HCT116 (cell line): ENCODE measurements at regions not wholly inside any gene's neighbourhood (a gene's known extent, or its start where the extent isn't known, plus 50 kb on each side); places are given as distances from the start of the nearest gene placed in this dataset.

Experiments used
- ATAC-seq: fragments of 200-7000 bp; cut with Tn5 transposase; 2 replicates; pipeline ENCODE4 v1.9.1; 2020; ENCODE audit warnings: mild to moderate bottlenecking, moderate library complexity
- BruUV-seq: library from RNA; stranded (reverse); fragments of 400-500 nt; replicated peaks from 2 replicates; lab custom pipeline; 2021; lab: Mats Ljungman, UMichigan
- CTCF ChIA-PET: fragments of 300-600 bp; sonication (Branson Sonifier 250); formaldehyde crosslinking; loops from one replicate; lab custom pipeline; 2021; ENCODE audit warnings: antibody characterized with exemption; lab: Charles Lee
- POLR2A ChIA-PET: fragments of 300-600, 350-600 bp; sonication (Branson Sonifier 250); formaldehyde crosslinking; loops from one replicate; lab custom pipeline; 2021; ENCODE audit warnings: antibody characterized with exemption; lab: Charles Lee
- RAD21 ChIA-PET, 2 experiments: fragments of 300-600 bp; sonication (Branson Sonifier 250); formaldehyde crosslinking; loops; one replicate each; lab custom pipeline; 2023; ENCODE audit warnings: low total read pairs in 2 of 2; ENCODE audit not compliant: uncharacterized antibody in 2 of 2, unreplicated experiment in 2 of 2, low non-redundant PET in 1 of 2; lab: Charles Lee
- DNase-seq: peaks from one replicate; pipeline ENCODE4 v3.0.0-alpha.2; 2010; ENCODE audit warnings: low read depth, low spot score
- H2AFZ ChIP-seq: fragments of 200-600 bp; shearing (Covaris generic), sonication (generic); 2 replicates; pipeline ENCODE4 v1.6.1; 2017; ENCODE audit warnings: low read depth, mixed run types, mixed read lengths, antibody characterized with exemption, low read length; ENCODE audit not compliant: poor library complexity, severe bottlenecking
- H3K27ac ChIP-seq: 2 replicates; pipeline ENCODE4 v1.5.1; 2012; ENCODE audit warnings: low read depth, low read length
- H3K27me3 ChIP-seq: fragments of 200-600 bp; sonication (generic); 2 replicates; pipeline ENCODE4 v1.6.1; 2016; ENCODE audit warnings: mixed run types, low read length, mixed read lengths; ENCODE audit not compliant: insufficient read depth
- H3K36me3 ChIP-seq, 2 experiments: fragments of 200-500 bp in 1 of 2; fragments of 200-600 bp in 1 of 2; sonication (Bioruptor generic) in 1 of 2; sonication (generic) in 1 of 2; 2 replicates each; pipeline versions ENCODE4 v1.5.1 to v1.6.1; 2014 to 2016; ENCODE audit warnings: low read length in 2 of 2, inconsistent platforms in 1 of 2, mixed read lengths in 1 of 2, mixed run types in 1 of 2; ENCODE audit not compliant: insufficient read depth in 2 of 2, control insufficient read depth in 1 of 2
- H3K4me1 ChIP-seq, 2 experiments: fragments of 200-600 bp in 1 of 2; sonication (generic) in 1 of 2; 2 replicates each; pipeline versions ENCODE4 v1.5.1 to v1.6.1; 2012 to 2017; ENCODE audit warnings: low read length in 2 of 2, inconsistent platforms in 1 of 2, mild to moderate bottlenecking in 1 of 2, mixed read lengths in 1 of 2, mixed run types in 1 of 2, moderate library complexity in 1 of 2; ENCODE audit not compliant: insufficient read depth in 2 of 2, control insufficient read depth in 1 of 2
- H3K4me2 ChIP-seq: fragments of 200-600 bp; sonication (generic); 2 replicates; pipeline ENCODE4 v1.6.1; 2017; ENCODE audit warnings: mixed run types, low read length, mixed read lengths
- H3K4me3 ChIP-seq, 2 experiments: fragments of 200-600 bp in 1 of 2; sonication (generic) in 1 of 2; replicated peaks in 1 of 2; 2 replicates each; pipeline ENCODE4 v1.5.1; 2011 to 2016; ENCODE audit warnings: low read length in 2 of 2, control low read depth in 1 of 2, low read depth in 1 of 2, mild to moderate bottlenecking in 1 of 2, mixed read lengths in 1 of 2, mixed run types in 1 of 2
- H3K79me2 ChIP-seq: fragments of 200-600 bp; sonication (generic); 2 replicates; pipeline ENCODE4 v1.6.1; 2017; ENCODE audit warnings: mild to moderate bottlenecking, mixed run types, low read length, moderate library complexity, mixed read lengths; ENCODE audit not compliant: insufficient read depth
- H3K9ac ChIP-seq: fragments of 200-600 bp; sonication (generic); 2 replicates; pipeline ENCODE4 v1.6.1; 2016; ENCODE audit warnings: low read length, mixed read lengths
- H3K9me2 ChIP-seq: fragments of 200-600 bp; sonication (generic), shearing (Covaris generic); 2 replicates; pipeline ENCODE4 v1.6.1; 2017; ENCODE audit warnings: mixed run types, mild to moderate bottlenecking, moderate library complexity; ENCODE audit not compliant: insufficient read depth
- H3K9me3 ChIP-seq, 2 experiments: fragments of 200-500 bp in 1 of 2; fragments of 200-600 bp in 1 of 2; sonication (Bioruptor generic) in 1 of 2; sonication (generic) in 1 of 2; 2 replicates each; pipeline ENCODE4 v1.6.1; 2014 to 2017; ENCODE audit warnings: low read length in 2 of 2, mixed read lengths in 2 of 2, inconsistent platforms in 1 of 2, low read depth in 1 of 2, mild to moderate bottlenecking in 1 of 2, mixed run types in 1 of 2, moderate library complexity in 1 of 2; ENCODE audit not compliant: control insufficient read depth in 1 of 2, insufficient read depth in 1 of 2
- H4K20me1 ChIP-seq: fragments of 200-600 bp; sonication (generic), shearing (Covaris generic); 2 replicates; pipeline ENCODE4 v1.6.1; 2017; ENCODE audit warnings: mixed run types, mild to moderate bottlenecking, moderate library complexity; ENCODE audit not compliant: insufficient read depth
- CBX3 ChIP-seq: IDR thresholded peaks from 2 replicates; pipeline ENCODE4 v1.6.1; 2012; ENCODE audit warnings: low read depth
- CEBPB ChIP-seq: IDR thresholded peaks from 2 replicates; pipeline ENCODE4 v1.6.1; 2012; ENCODE audit warnings: low read depth
- CTCF ChIP-seq, 3 experiments: fragments of 200-600 bp in 1 of 3; sonication (generic) in 1 of 3; IDR thresholded peaks in 2 of 3; conservative IDR thresholded peaks in 1 of 3; 2 replicates each; pipeline ENCODE4 v1.5.1; 2012 to 2017; ENCODE audit warnings: low read depth in 2 of 3, low read length in 2 of 3, antibody characterized with exemption in 1 of 3, borderline replicate concordance in 1 of 3, control low read depth in 1 of 3, mild to moderate bottlenecking in 1 of 3, mixed read lengths in 1 of 3, mixed run types in 1 of 3, moderate library complexity in 1 of 3; ENCODE audit not compliant: insufficient read depth in 1 of 3
- EGR1 ChIP-seq: IDR thresholded peaks from 2 replicates; pipeline ENCODE4 v1.6.1; 2012; ENCODE audit warnings: low read depth
- EZH2phosphoT487 ChIP-seq: fragments of 200-600 bp; IDR thresholded peaks from 2 replicates; pipeline ENCODE4 v1.6.1; 2018; ENCODE audit warnings: antibody characterized with exemption, borderline replicate concordance
- FOSL1 ChIP-seq: IDR thresholded peaks from 2 replicates; pipeline ENCODE4 v1.6.1; 2012; ENCODE audit warnings: low read depth
- MAX ChIP-seq: IDR thresholded peaks from 2 replicates; pipeline ENCODE4 v1.6.1; 2012
- POLR2A ChIP-seq: IDR thresholded peaks from 2 replicates; pipeline ENCODE4 v1.7.0; 2011; ENCODE audit warnings: borderline replicate concordance; ENCODE audit not compliant: insufficient read depth, insufficient read length; ENCODE audit errors: extremely low read depth
- POLR2AphosphoS5 ChIP-seq: IDR thresholded peaks from 2 replicates; pipeline ENCODE4 v1.6.1; 2011; ENCODE audit warnings: mild to moderate bottlenecking, low read depth, low read length, moderate library complexity
- RAD21 ChIP-seq: IDR thresholded peaks from 2 replicates; pipeline ENCODE4 v1.6.1; 2012; ENCODE audit warnings: low read depth, mild to moderate bottlenecking
- SIN3A ChIP-seq: IDR thresholded peaks from 2 replicates; pipeline ENCODE4 v1.6.1; 2012; ENCODE audit warnings: low read depth
- SRF ChIP-seq: IDR thresholded peaks from 2 replicates; pipeline ENCODE4 v1.6.1; 2012; ENCODE audit warnings: low read depth
- YY1 ChIP-seq: IDR thresholded peaks from 2 replicates; pipeline ENCODE4 v1.6.1; 2011; ENCODE audit warnings: low read length, low read depth, moderate library complexity, mild to moderate bottlenecking; ENCODE audit not compliant: insufficient replicate concordance; ENCODE audit errors: extremely low read depth
- ZBTB33 ChIP-seq: IDR thresholded peaks from 2 replicates; pipeline ENCODE4 v1.6.1; 2011; ENCODE audit warnings: mild to moderate bottlenecking, low read length, moderate library complexity; ENCODE audit not compliant: insufficient replicate concordance; ENCODE audit errors: extremely low read depth
- ZFX ChIP-seq: fragments of 450-650 bp; IDR thresholded peaks from 2 replicates; pipeline ENCODE4 v1.6.1; 2017
- intact Hi-C: fragments of 100-400 bp; cut with micrococcal nuclease; formaldehyde crosslinking; loops from 2 replicates; pipeline ENCODE4 v1.10.0; 2022

DNA sequence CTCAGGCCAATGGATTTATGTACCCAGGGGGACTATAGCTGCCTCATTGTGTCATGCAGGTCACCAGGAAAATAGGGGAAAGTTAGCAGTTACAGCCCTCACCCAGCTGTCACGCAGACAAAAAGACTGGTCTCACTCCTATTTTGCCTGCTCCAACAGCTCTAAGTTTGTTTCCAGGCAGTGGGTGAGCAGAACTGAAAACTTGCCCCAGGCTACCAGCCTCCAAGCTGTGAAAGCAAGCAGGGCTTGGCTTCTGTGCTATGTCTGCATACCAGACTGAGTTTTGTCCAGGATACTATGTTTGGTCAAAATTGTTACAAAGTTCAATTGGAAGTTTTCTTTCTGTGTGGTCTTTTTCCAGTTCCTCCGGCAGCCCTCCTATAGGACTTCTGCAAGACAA lies 628.4 kb downstream of the FAM133A start:
- Histone ChIP-seq H3K27me3 (no peaks in the 10 kb centered on the region), H4K20me1 (no peaks in the 10 kb centered on the region), H3K9me2 (no peaks in the 10 kb centered on the region), H3K4me3 (no peak overlapping the region), H3K4me2 (no peak overlapping the region), H3K79me2 (no peaks in the 10 kb centered on the region), H3K9ac (no peak overlapping the region), H3K4me1 (no peaks in the 10 kb centered on the region), H3K9me3 (no peaks in the 10 kb centered on the region), H2AFZ (no peak overlapping the region), H3K27ac (no peak overlapping the region), H3K36me3 (no peaks in the 10 kb centered on the region)
- intact Hi-C loops: no loop called here
- DNase-seq (no peak), ATAC-seq (no peak)
- ChIA-PET POLR2A (no interaction called here), CTCF (no interaction called here), RAD21 (no interaction called here)
- TF ChIP-seq EGR1 (no peak), RAD21 (no peak), CTCF (IDR thresholded peaks at IDR 0.05 in 2 of 3, conservative IDR thresholded peaks at IDR 0.05 in 1 of 3; ENCODE audit: borderline replicate concordance in 1 of 3, insufficient read depth in 1 of 3, low read depth in 2 of 3, low read length in 2 of 3) (no peak)
- no TSS peak for BruUV-seq

DNA sequence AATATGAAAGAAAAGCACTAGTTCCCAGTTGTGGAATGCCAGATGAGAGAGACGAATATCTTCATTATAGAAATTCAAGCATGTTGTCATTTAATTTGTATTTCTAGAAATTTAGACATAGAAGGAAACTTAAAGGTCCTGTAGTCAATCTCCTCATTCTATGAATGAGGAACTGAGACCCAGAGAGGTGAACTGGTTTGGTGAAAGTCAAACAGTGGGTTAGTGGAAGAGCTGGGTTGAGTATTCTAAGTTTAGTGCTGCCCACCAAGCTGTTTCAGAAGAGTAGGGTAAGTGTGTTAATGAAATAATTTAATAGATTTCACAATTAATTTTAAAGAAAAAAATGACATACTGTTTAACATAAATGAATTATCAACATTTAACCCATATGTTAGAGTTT lies 655.2 kb downstream of the FAM133A start:
- Histone ChIP-seq H3K9me3 (no peaks in the 10 kb centered on the region), H3K36me3 (no peaks in the 10 kb centered on the region), H3K27me3 (no peaks in the 10 kb centered on the region), H3K9me2 (no peaks in the 10 kb centered on the region), H3K4me2 (no peak overlapping the region), H3K4me1 (no peaks in the 10 kb centered on the region), H3K9ac (no peak overlapping the region), H4K20me1 (no peaks in the 10 kb centered on the region), H3K27ac (no peak overlapping the region), H3K4me3 (no peak overlapping the region), H3K79me2 (no peaks in the 10 kb centered on the region), H2AFZ (no peak overlapping the region)
- intact Hi-C loops: no loop called here
- no peak for DNase-seq
- CTCF ChIA-PET: no interaction called here
- RAD21 ChIA-PET: no interaction called here
- BruUV-seq: no TSS peak
- POLR2A ChIA-PET: no interaction called here
- no peak for ATAC-seq
- TF ChIP-seq POLR2AphosphoS5 (no peak), SRF (no peak), ZFX (no peak), MAX (no peak), FOSL1 (no peak), CBX3 (no peak), POLR2A (no peak), EGR1 (no peak), ZBTB33 (no peak), YY1 (no peak), SIN3A (no peak), EZH2phosphoT487 (no peak), CEBPB (no peak), CTCF (IDR thresholded peaks at IDR 0.05 in 2 of 3, conservative IDR thresholded peaks at IDR 0.05 in 1 of 3; ENCODE audit: borderline replicate concordance in 1 of 3, insufficient read depth in 1 of 3, low read depth in 2 of 3, low read length in 2 of 3) (no peak)
